Heart left ventricle (tissue), 16 donors: ENCODE measurements at regions not wholly inside any gene's neighbourhood (a gene's known extent, or its start where the extent isn't known, plus 50 kb on each side); places are given as distances from the start of the nearest gene placed in this dataset.

Source experiments
- ATAC-seq, 4 donors: fragments of 200-7000 bp; cut with Tn5 transposase; one replicate each; pipeline ENCODE4 v1.9.1; 2020 to 2022; ENCODE audit warnings: moderate library complexity in 4 of 4, mild to moderate bottlenecking in 3 of 4, moderate number of reproducible peaks in 1 of 4
- DNase-seq, 5 donors: peaks; one replicate each; pipeline ENCODE4 v3.0.0-alpha.2; 2020
- H3K27ac ChIP-seq, 12 donors: fragments of 200-600 bp; sonication (generic) in 4 of 12; one replicate each; pipeline versions ENCODE4 v1.5.0 to v1.8.0; 2016 to 2022; ENCODE audit warnings: mild to moderate bottlenecking in 2 of 12
- H3K27me3 ChIP-seq, 9 donors: fragments of 200-600 bp; sonication (generic) in 2 of 9; one replicate each; pipeline versions ENCODE4 v1.5.1 to v1.8.0; 2016 to 2022; ENCODE audit warnings: mild to moderate bottlenecking in 3 of 9
- H3K36me3 ChIP-seq, 9 donors: fragments of 200-600 bp; sonication (generic) in 2 of 9; one replicate each; pipeline versions ENCODE4 v1.5.0 to v1.8.0; 2018 to 2022; ENCODE audit warnings: mild to moderate bottlenecking in 2 of 9
- H3K4me1 ChIP-seq, 12 donors: fragments of 200-600 bp; sonication (generic) in 4 of 12; one replicate each; pipeline versions ENCODE4 v1.5.0 to v1.8.0; 2016 to 2022; ENCODE audit warnings: mild to moderate bottlenecking in 3 of 12
- H3K4me3 ChIP-seq, 12 donors: fragments of 200-600 bp; sonication (generic) in 4 of 12; one replicate each; pipeline versions ENCODE4 v1.5.0 to v1.8.0; 2017 to 2022; ENCODE audit warnings: mild to moderate bottlenecking in 9 of 12, moderate library complexity in 4 of 12
- H3K9me3 ChIP-seq, 12 donors: fragments of 200-600 bp; sonication (generic) in 4 of 12; one replicate each; pipeline versions ENCODE4 v1.5.0 to v1.8.0; 2016 to 2022; ENCODE audit warnings: mild to moderate bottlenecking in 1 of 12
- CTCF ChIP-seq, 12 donors: fragments of 200-600 bp; sonication (generic) in 4 of 12; IDR thresholded peaks; one replicate each; pipeline versions ENCODE4 v1.5.0 to v1.8.0; 2018 to 2022; ENCODE audit warnings: antibody characterized with exemption in 12 of 12, mild to moderate bottlenecking in 5 of 12
- POLR2A ChIP-seq, 2 donors: fragments of 450-650 bp; IDR thresholded peaks; one replicate each; pipeline ENCODE4 v1.6.1; 2017; ENCODE audit warnings: antibody characterized with exemption in 2 of 2, mild to moderate bottlenecking in 2 of 2, moderate library complexity in 2 of 2
- WGBS, 4 donors: extraction: QIAGEN DNeasy Blood & Tissue Kit in 2 of 4; methylation state at CpG; one replicate each; pipeline versions ENCODE4 v1.1.5 to v1.1.7; 2013 to 2018; 5-methylcytosine and 5-hydroxymethylcytosine counted together
- intact Hi-C, 10 donors: fragments of 100-400 bp; cut with DNase I; formaldehyde crosslinking; loops; one replicate each; pipeline versions ENCODE4 v1.11.1 to v1.14.2; 2022
- donor health status: ischemic (EF 13 %, LVEDD 7.1; RV severe dilation, severe dysfunction).
- donor health status: healthy with polysubstance abuse.
- donor health status: DM: no; HTN: yes; CAD: no.
- donor health status: DM: no; HTN: no; CAD: no.
- donor health status: ischemic (EF 25% LVEDD 6.9; RV normal size, moderate dysfunction).
- donor health status: ischemic (EF 25% LVEDD 5.7; RV mildly dilated, moderate dysfunction).
- donor health status: healthy.
- donor health status: DM: yes; HTN: yes; CAD: no.
- donor health status: ischemic (EF 35%, LVEDD 5.7; RV mildly dilated, moderate dysfunction).
- donor health status: nonischemic (EF 11% LVEDD 7.7; RV severe dilation, severe dysfunction).
- donor health status: DM: yes; HTN: yes; CAD: no.
- donor health status: PGD.
- donor health status: ischemic (EF 29% LVEDD 5.4; RV normal size, mild dysfunction).
- donor health status: nonischemic (EF 23%, LVEDD 6.1; RV moderate dilation, normal function).

- Histone ChIP-seq H3K4me3 (no peak overlapping the region), H3K36me3 (no peaks in the 10 kb centered on the region), H3K27ac (peak overlapping the region in 7 of 12 donors; percentile 4 to 63 (median 34)), H3K4me1 (peaks cover 0 to 22% (median 9%) of the 10 kb centered on the region in 12 donors), H3K27me3 (no peaks in the 10 kb centered on the region), H3K9me3 (peaks cover 0 to 13% (median 0%) of the 10 kb centered on the region in 12 donors)
- DNase-seq (no peak), ATAC-seq (peak in 3 of 4 donors; percentile 21 to 33 (median 31))
- 21 to 44% (median 40%) methylated on average over 3 of the region's 3 CpGs for WGBS, 4 donors
- TF ChIP-seq CTCF (IDR thresholded peaks at IDR 0.05) (no peak), POLR2A (IDR thresholded peaks at IDR 0.05) (no peak)
- intact Hi-C loops = no loop called here
These were observed 116.0 kb downstream of the NMUR2 start for GRCh38 chr5:152288917-152289595.

GRCh38 chr5:152288499-152288898 is 116.6 kb downstream of the NMUR2 start:
- DNase-seq (peak; percentile 58 to 85 (median 77)), ATAC-seq (peak; percentile 90 to 99 (median 98))
- TF ChIP-seq POLR2A (IDR thresholded peaks at IDR 0.05) (no peak), CTCF (IDR thresholded peaks at IDR 0.05) (no peak)
- Histone ChIP-seq H3K4me1 (peaks cover 0 to 22% (median 9%) of the 10 kb centered on the region in 12 donors), H3K27me3 (no peaks in the 10 kb centered on the region), H3K36me3 (no peaks in the 10 kb centered on the region), H3K27ac (peak overlapping the region in 9 of 12 donors; percentile 4 to 63 (median 29)), H3K9me3 (peaks cover 0 to 13% (median 0%) of the 10 kb centered on the region in 12 donors), H3K4me3 (no peak overlapping the region)
- 13 to 28% (median 16%) methylated on average over 6 of the region's 6 CpGs for WGBS, 4 donors
- intact Hi-C loops = no loop called here

GRCh38 chr5:152285764-152286163 is 119.3 kb downstream of the NMUR2 start:
- Histone ChIP-seq H3K4me3 (no peak overlapping the region), H3K4me1 (peaks cover 0 to 22% (median 9%) of the 10 kb centered on the region in 12 donors), H3K27me3 (no peaks in the 10 kb centered on the region), H3K9me3 (peaks cover 0 to 5% (median 0%) of the 10 kb centered on the region in 12 donors), H3K36me3 (no peaks in the 10 kb centered on the region), H3K27ac (no peak overlapping the region)
- 66 to 77% (median 67%) methylated on average over 3 of the region's 3 CpGs for WGBS, 4 donors
- DNase-seq (no peak), ATAC-seq (no peak)
- intact Hi-C loops = no loop called here
- TF ChIP-seq CTCF (IDR thresholded peaks at IDR 0.05) (no peak), POLR2A (IDR thresholded peaks at IDR 0.05) (no peak)

- H3K27me3 ChIP-seq = no peaks in the 10 kb centered on the region
- H3K4me3 ChIP-seq = no peak overlapping the region
- H3K9me3 ChIP-seq = peaks cover 0 to 5% (median 0%) of the 10 kb centered on the region in 12 donors
- intact Hi-C loops = no loop called here
- ATAC-seq (no peak), DNase-seq (no peak)
- WGBS, 4 donors = 67 to 86% (median 77%) methylated on average over 1 of the region's 1 CpG
- no peaks in the 10 kb centered on the region for H3K36me3 ChIP-seq
- H3K27ac ChIP-seq = no peak overlapping the region
- no peak for TF ChIP-seq CTCF (IDR thresholded peaks at IDR 0.05)
- no peak for TF ChIP-seq POLR2A (IDR thresholded peaks at IDR 0.05)
- H3K4me1 ChIP-seq = no peaks in the 10 kb centered on the region
These were observed 122.7 kb downstream of the NMUR2 start for GRCh38 chr5:152282331-152282730.
